Left forelimb (tissue), 1 donor: ENCODE measurements at regions not wholly inside any gene's neighbourhood (a gene's known extent, or its start where the extent isn't known, plus 50 kb on each side); places are given as distances from the start of the nearest gene placed in this dataset.

Source experiments
- DNase-seq: peaks from one replicate; pipeline ENCODE4 v3.0.0-alpha.2; 2018; ENCODE audit warnings: low spot score

- peak; percentile 34 for DNase-seq
Observed at GRCh38 chr2:239765076-239765845, 259.9 kb downstream of the NDUFA10 start.

- peak; percentile 63 for DNase-seq
Observed at GRCh38 chr2:239763433-239764097, 261.6 kb downstream of the NDUFA10 start.

DNA sequence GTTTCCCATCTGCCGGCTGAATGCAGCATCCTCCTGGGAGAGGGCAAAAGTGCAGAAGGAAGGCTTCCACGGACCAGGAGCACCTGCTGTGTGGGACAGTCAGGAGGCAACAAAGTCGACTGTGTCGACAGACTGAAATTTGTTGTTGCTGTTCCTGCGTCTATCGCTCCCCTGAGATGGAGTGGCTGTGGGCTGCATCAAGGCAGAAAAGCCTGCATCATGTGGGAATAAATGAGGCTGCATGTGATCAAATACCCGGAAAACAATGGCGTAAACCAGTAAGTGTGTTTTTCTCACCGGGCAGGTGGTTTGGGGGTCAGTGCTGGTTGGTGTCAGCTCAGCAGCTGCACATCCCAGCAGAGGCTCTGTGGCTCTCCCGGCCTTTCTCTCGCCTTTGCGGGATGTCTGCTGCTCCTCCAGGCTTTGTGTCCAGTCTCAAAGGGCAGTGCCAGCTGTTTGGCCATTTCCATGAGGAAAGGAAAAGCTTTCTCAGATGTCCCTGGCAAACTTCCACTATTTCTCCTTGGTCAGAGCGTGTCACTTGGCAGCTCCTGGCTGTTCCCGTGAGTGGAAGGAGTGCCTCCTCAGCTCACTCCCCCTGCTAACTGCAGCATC lies 262.4 kb downstream of the NDUFA10 start:
- DNase-seq = no peak

DNA sequence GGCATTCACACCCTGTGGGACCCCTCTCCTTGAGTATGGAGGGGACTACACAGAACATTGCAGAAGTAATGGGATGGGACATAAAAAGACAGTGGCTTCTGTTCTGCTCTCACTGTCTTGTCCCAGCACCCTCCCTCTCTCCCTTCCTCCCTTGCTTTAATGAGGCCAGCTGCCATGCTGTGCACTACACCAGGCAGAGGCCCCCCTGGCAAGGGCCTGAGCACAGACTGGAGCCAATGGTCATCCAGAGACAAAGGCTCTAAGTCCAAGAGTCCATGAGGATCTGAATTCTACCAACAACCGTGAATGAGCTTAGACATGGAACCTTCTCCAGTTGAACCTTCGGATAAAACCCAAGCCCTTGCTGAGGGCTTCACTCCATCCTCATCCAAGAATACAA lies 263.0 kb downstream of the NDUFA10 start:
- DNase-seq = no peak

- no peak for DNase-seq
Observed at GRCh38 chr2:239760596-239760995, 264.5 kb downstream of the NDUFA10 start.

- DNase-seq = no peak
Observed at GRCh38 chr2:239758279-239758877, 266.8 kb downstream of the NDUFA10 start.

DNA sequence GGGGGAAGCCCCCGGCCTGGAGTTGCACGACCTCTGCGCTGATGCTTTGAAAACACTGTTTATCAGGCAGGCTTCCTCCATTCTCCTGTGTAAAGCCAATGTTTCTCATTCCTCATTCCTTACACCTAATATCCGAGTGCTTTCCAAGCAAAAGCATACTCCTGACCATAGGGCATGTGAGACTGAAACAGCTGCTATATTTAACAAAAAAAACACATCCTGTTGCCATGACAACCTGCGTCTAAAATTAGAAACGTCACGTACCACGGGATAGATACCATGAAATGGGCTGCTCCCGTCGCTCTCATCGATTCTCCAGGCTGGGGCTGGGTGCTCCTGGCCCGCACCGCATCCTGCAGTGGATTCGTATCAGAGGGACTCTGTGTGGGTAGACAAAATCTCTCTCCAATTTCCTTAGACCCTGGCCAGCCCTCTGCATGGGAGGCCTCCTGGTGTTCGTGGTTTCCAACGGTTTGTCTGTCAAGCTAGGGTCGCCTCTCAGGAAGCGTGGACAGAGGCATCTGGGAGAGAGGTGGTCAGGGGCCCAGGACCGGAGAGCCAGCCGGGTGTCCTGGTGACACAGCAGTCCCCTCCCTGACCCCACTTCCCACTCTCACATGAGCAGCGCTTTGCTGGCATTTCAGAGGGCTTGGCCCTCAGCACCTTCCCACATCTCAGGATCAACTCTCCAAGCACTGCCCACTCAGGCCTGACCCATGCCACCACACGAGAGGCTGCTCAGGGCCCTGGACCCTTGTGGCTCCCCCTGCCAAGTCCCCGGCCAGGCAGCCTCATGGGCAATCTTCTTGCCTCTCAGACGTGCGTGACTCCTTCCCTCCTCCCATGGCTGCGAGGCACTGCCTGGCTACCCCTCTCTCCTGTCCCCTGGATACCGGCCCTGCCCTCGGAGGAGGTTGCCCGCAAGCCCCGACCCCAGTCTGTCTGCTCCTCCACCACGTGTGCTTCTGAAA lies 268.1 kb downstream of the NDUFA10 start:
- no peak for DNase-seq

- no peak for DNase-seq
Observed at GRCh38 chr2:239756031-239756789, 268.9 kb downstream of the NDUFA10 start.

GRCh38 chr2:239753401-239753837 lies 271.7 kb downstream of the NDUFA10 start:
- DNase-seq = no peak

DNA sequence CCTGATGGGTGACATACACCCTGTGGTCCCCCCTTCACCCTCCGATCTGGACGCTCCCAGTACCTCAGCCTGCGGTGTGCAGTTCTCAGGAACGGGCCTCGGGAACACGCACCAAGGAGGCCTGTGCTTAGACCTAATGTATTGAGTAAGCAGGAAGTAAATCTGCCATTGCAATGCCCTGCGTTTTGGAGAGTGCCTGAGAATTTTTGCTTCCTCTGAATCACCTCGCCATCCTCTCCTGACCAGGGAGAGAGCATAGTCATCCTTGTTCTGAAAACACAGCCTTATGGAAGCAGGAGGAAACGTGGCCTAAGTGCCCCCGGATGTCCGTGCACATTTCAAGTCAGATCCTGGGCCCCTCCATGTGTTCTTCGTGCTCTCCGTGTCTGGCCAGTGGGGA lies 272.2 kb downstream of the NDUFA10 start:
- DNase-seq = no peak

GRCh38 chr2:239751679-239752355 lies 273.3 kb downstream of the NDUFA10 start:
- no peak for DNase-seq

GRCh38 chr2:239750929-239751678 lies 274.0 kb downstream of the NDUFA10 start:
- no peak for DNase-seq

GRCh38 chr2:239750045-239750835 lies 274.9 kb downstream of the NDUFA10 start:
- DNase-seq = no peak

GRCh38 chr2:239749272-239749873 lies 275.8 kb downstream of the NDUFA10 start:
- DNase-seq = no peak

- DNase-seq = no peak
Observed at GRCh38 chr2:239748811-239749210, 276.3 kb downstream of the NDUFA10 start.

- DNase-seq = no peak
Observed at GRCh38 chr2:239747771-239748170, 277.4 kb downstream of the NDUFA10 start.

DNA sequence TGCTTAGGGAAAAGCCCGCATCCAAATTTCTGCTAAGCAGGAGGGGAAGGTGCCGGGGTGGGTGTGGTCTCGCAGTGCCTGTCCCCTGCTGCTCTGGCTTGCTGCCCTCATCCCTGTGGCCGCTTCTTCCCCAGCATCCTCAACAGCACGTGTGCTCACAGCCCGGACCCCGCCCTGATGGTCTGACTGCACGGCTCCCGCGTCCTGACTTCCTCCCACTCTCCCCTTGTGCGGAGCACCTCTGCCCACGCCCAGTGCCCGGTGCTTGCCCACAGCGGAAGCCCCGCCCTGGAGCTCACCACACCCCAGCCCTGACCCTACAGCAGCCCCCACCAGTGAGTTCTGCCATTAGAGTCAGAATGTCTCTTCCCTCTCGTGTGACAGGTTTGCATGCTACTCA lies 277.9 kb downstream of the NDUFA10 start:
- no peak for DNase-seq

DNA sequence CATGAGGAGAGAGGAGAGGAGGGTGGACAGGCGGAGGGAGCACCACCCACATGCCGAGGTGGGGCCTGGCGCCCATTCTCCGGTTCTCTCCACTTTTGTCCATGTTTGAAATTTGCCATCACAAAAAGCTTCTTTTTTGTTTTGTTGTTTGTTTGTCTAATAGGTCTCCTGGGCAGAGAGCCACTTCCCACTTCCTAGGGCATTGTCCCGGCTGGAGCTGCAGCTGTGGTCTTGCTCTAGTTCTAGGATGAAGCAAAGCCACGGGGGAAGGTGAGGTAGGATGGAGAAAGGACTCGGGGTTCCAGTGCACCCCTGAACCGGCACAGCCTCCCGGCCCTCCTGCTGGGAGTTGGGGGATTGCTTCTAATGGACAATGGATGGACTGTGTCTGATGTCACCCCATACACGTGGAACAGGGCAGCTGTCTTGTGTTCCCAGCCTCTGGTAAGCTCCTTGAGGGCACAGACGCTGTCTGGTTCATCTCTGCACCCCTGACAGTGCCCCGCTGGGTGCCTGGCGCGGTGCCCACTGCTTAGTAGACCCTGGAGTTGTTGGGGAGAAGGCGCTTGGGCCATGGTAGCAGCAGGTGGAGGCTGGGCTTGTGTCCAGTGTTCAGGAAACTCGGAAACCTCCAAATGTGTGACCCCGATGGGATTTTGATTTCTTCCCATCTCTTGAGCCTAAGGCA lies 278.4 kb downstream of the NDUFA10 start:
- no peak for DNase-seq
